ENCODE measurements at regions not wholly inside any gene's neighbourhood (a gene's known extent, or its start where the extent isn't known, plus 50 kb on each side); places are given as distances from the start of the nearest gene placed in this dataset.

DNA sequence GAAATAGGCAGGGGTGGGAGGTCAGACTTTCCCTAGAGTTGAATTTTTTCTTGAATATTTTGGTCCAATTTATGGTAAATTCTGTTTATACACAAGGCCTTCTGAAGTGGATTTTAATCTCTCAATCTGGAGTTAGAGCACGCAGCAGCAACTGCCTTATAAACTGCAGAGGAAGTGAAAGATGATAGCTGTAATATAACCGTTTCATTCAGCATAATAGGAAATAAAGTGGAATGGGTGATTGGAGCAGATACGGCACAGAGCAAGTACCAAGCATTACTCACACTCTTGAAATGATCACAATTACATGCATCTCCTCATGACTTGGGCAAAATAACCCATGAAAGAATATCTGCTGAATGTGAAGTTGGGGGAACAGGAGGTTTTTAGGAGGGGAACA lies 106.8 kb downstream of the ARRDC4 start:
- H3K4me3 Mint-ChIP-seq, result no peak overlapping the region
- Histone ChIP-seq H3K4me3 (ENCODE audit: control extremely low read depth in 1 of 5, extremely low read depth in 1 of 5, insufficient read depth in 1 of 5, low read depth in 2 of 5, low read length in 4 of 5) (no peak overlapping the region), H3K4me2 (replicated peaks; ENCODE audit: low read depth, low read length, poor library complexity, severe bottlenecking) (no peak overlapping the region), H3K9ac (ENCODE audit: low read length) (no peak overlapping the region), H3K27ac (ENCODE audit: low read length in 2 of 2) (no peak overlapping the region), H3K27me3 (replicated peaks in 1 of 4; ENCODE audit: control extremely low read depth in 1 of 4, control insufficient read depth in 3 of 4, insufficient read depth in 4 of 4, low read length in 3 of 4) (no peaks in the 10 kb centered on the region), H2AFZ (ENCODE audit: insufficient read depth, low read depth, low read length, poor library complexity, severe bottlenecking) (no peak overlapping the region), H3K4me1 (ENCODE audit: control insufficient read depth in 2 of 2, insufficient read depth in 2 of 2, low read length in 2 of 2) (no peaks in the 10 kb centered on the region), H3K79me2 (ENCODE audit: control insufficient read depth, insufficient read depth, low read length) (no peaks in the 10 kb centered on the region), H3K9me3 (ENCODE audit: control extremely low read depth in 1 of 3, control insufficient read depth in 2 of 3, insufficient read depth in 1 of 3, low read length in 2 of 3) (no peaks in the 10 kb centered on the region), H4K20me1 (ENCODE audit: control insufficient read depth, insufficient read depth, low read length, poor library complexity, severe bottlenecking) (no peaks in the 10 kb centered on the region), H3K36me3 (replicated peaks in 1 of 2; ENCODE audit: control extremely low read depth in 1 of 2, control insufficient read depth in 1 of 2, extremely low read depth in 1 of 2, insufficient read depth in 2 of 2, low read length in 1 of 2) (no peaks in the 10 kb centered on the region)
- ChIA-PET CTCF (interaction anchor here (0.5 kb wide), 1 partner anchor 17 kb away, joined by 3 read pairs; no protein-coding TSS in a partner anchor), POLR2A (no interaction called here)
- ATAC-seq (ENCODE audit: low read depth), result no peak
- H3K27me3 Mint-ChIP-seq, result no peaks in the 10 kb centered on the region
- no peak for DNase-seq
- no peak for TF ChIP-seq EZH2 (IDR thresholded peaks at IDR 0.05; ENCODE audit: borderline replicate concordance, insufficient read depth, low read depth, low read length, poor library complexity, severe bottlenecking)
- TF ChIP-seq, protein P1, sequence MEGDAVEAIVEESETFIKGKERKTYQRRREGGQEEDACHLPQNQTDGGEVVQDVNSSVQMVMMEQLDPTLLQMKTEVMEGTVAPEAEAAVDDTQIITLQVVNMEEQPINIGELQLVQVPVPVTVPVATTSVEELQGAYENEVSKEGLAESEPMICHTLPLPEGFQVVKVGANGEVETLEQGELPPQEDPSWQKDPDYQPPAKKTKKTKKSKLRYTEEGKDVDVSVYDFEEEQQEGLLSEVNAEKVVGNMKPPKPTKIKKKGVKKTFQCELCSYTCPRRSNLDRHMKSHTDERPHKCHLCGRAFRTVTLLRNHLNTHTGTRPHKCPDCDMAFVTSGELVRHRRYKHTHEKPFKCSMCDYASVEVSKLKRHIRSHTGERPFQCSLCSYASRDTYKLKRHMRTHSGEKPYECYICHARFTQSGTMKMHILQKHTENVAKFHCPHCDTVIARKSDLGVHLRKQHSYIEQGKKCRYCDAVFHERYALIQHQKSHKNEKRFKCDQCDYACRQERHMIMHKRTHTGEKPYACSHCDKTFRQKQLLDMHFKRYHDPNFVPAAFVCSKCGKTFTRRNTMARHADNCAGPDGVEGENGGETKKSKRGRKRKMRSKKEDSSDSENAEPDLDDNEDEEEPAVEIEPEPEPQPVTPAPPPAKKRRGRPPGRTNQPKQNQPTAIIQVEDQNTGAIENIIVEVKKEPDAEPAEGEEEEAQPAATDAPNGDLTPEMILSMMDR (IDR thresholded peaks at IDR 0.05), result no peak
- H3K9me3 Mint-ChIP-seq (ENCODE audit: insufficient read depth), result no peaks in the 10 kb centered on the region
- intact Hi-C loops (cut with micrococcal nuclease), result no loop called here
- no CpG with 5 or more reads among the region's 3 CpGs for WGBS (ENCODE audit: insufficient coverage)
- H3K4me1 Mint-ChIP-seq, result no peaks in the 10 kb centered on the region
- H3K27ac Mint-ChIP-seq, result no peak overlapping the region

GRCh38 chr15:98069256-98069655 lies 108.8 kb downstream of the ARRDC4 start:
- no peak overlapping the region for H3K4me2 ChIP-seq (replicated peaks; ENCODE audit: low read depth, low read length, poor library complexity, severe bottlenecking)
- no peaks in the 10 kb centered on the region for H3K27me3 Mint-ChIP-seq
- no peaks in the 10 kb centered on the region for H3K36me3 ChIP-seq (replicated peaks in 1 of 2; ENCODE audit: control extremely low read depth in 1 of 2, control insufficient read depth in 1 of 2, extremely low read depth in 1 of 2, insufficient read depth in 2 of 2, low read length in 1 of 2)
- H2AFZ ChIP-seq (ENCODE audit: insufficient read depth, low read depth, low read length, poor library complexity, severe bottlenecking), result no peak overlapping the region
- intact Hi-C loops (cut with micrococcal nuclease), result no loop called here
- H3K27me3 ChIP-seq (replicated peaks in 1 of 4; ENCODE audit: control extremely low read depth in 1 of 4, control insufficient read depth in 3 of 4, insufficient read depth in 4 of 4, low read length in 3 of 4), result no peaks in the 10 kb centered on the region
- no peak overlapping the region for H3K27ac ChIP-seq (ENCODE audit: low read length in 2 of 2)
- no peak for ATAC-seq (ENCODE audit: low read depth)
- no peaks in the 10 kb centered on the region for H3K4me1 Mint-ChIP-seq
- no peak for DNase-seq
- H3K79me2 ChIP-seq (ENCODE audit: control insufficient read depth, insufficient read depth, low read length), result no peaks in the 10 kb centered on the region
- TF ChIP-seq EZH2 (IDR thresholded peaks at IDR 0.05; ENCODE audit: borderline replicate concordance, insufficient read depth, low read depth, low read length, poor library complexity, severe bottlenecking), result no peak
- CTCF ChIA-PET, result no interaction called here
- no peak overlapping the region for H3K4me3 ChIP-seq (ENCODE audit: control extremely low read depth in 1 of 5, extremely low read depth in 1 of 5, insufficient read depth in 1 of 5, low read depth in 2 of 5, low read length in 4 of 5)
- H3K4me3 Mint-ChIP-seq, result no peak overlapping the region
- H3K9ac ChIP-seq (ENCODE audit: low read length), result no peak overlapping the region
- no CpG with 5 or more reads among the region's 4 CpGs for WGBS (ENCODE audit: insufficient coverage)
- H3K9me3 ChIP-seq (ENCODE audit: control extremely low read depth in 1 of 3, control insufficient read depth in 2 of 3, insufficient read depth in 1 of 3, low read length in 2 of 3), result no peaks in the 10 kb centered on the region
- POLR2A ChIA-PET, result no interaction called here
- no peaks in the 10 kb centered on the region for H3K9me3 Mint-ChIP-seq (ENCODE audit: insufficient read depth)
- no peak overlapping the region for H3K27ac Mint-ChIP-seq
- H4K20me1 ChIP-seq (ENCODE audit: control insufficient read depth, insufficient read depth, low read length, poor library complexity, severe bottlenecking), result no peaks in the 10 kb centered on the region
- no peaks in the 10 kb centered on the region for H3K4me1 ChIP-seq (ENCODE audit: control insufficient read depth in 2 of 2, insufficient read depth in 2 of 2, low read length in 2 of 2)
